Keratinocyte (primary cell): ENCODE measurements at regions not wholly inside any gene's neighbourhood (a gene's known extent, or its start where the extent isn't known, plus 50 kb on each side); places are given as distances from the start of the nearest gene placed in this dataset.

Experiments used
- EZH2 ChIP-seq: IDR thresholded peaks from one replicate; pipeline ENCODE4 v1.6.1; 2012; ENCODE audit warnings: inconsistent platforms, mild to moderate bottlenecking, low read length, moderate library complexity
- TF ChIP-seq, protein P1 (sequence below), 3 experiments: IDR thresholded peaks in 1 of 3; conservative IDR thresholded peaks in 1 of 3; optimal IDR thresholded peaks in 1 of 3; 2 replicates in 2 of 3; 3 replicates in 1 of 3; pipeline versions ENCODE3 to v1.5.1; 2011; ENCODE audit warnings: low read length in 3 of 3, mild to moderate bottlenecking in 3 of 3, moderate library complexity in 2 of 3, control low read depth in 1 of 3, inconsistent platforms in 1 of 3; ENCODE audit not compliant: insufficient read depth in 2 of 3; ENCODE audit errors: extremely low read depth in 1 of 3

- TF ChIP-seq, protein P1, sequence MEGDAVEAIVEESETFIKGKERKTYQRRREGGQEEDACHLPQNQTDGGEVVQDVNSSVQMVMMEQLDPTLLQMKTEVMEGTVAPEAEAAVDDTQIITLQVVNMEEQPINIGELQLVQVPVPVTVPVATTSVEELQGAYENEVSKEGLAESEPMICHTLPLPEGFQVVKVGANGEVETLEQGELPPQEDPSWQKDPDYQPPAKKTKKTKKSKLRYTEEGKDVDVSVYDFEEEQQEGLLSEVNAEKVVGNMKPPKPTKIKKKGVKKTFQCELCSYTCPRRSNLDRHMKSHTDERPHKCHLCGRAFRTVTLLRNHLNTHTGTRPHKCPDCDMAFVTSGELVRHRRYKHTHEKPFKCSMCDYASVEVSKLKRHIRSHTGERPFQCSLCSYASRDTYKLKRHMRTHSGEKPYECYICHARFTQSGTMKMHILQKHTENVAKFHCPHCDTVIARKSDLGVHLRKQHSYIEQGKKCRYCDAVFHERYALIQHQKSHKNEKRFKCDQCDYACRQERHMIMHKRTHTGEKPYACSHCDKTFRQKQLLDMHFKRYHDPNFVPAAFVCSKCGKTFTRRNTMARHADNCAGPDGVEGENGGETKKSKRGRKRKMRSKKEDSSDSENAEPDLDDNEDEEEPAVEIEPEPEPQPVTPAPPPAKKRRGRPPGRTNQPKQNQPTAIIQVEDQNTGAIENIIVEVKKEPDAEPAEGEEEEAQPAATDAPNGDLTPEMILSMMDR (optimal IDR thresholded peaks at IDR 0.05 in 1 of 3, IDR thresholded peaks at IDR 0.05 in 1 of 3, conservative IDR thresholded peaks at IDR 0.05 in 1 of 3; ENCODE audit: extremely low read depth in 1 of 3, insufficient read depth in 2 of 3, low read length in 3 of 3) = no peak
- TF ChIP-seq EZH2 = no peak
Observed at GRCh38 chr18:72692086-72692485, 147.9 kb upstream of the CBLN2 start.
